HG03039 (cell line): ENCODE measurements at regions not wholly inside any gene's neighbourhood (a gene's known extent, or its start where the extent isn't known, plus 50 kb on each side); places are given as distances from the start of the nearest gene placed in this dataset.

ENCODE experiments used
- ATAC-seq: cut with Tn5 transposase; IDR thresholded peaks from one replicate; pipeline ENCODE4 v1.9.1; 2021; ENCODE audit warnings: mild to moderate bottlenecking, moderate library complexity; ENCODE audit not compliant: unreplicated experiment

GRCh38 chr12:17695495-17695894, 394.5 kb downstream of the RERGL start:
- ATAC-seq: no peak

GRCh38 chr12:17691369-17691768, 398.6 kb downstream of the RERGL start:
- no peak for ATAC-seq

- no peak for ATAC-seq
These were observed 409.8 kb downstream of the RERGL start for GRCh38 chr12:17680220-17680619.

GRCh38 chr12:17666641-17667324, 423.2 kb downstream of the RERGL start:
- ATAC-seq: no peak

GRCh38 chr12:17665839-17666238, 424.2 kb downstream of the RERGL start:
- ATAC-seq: no peak

GRCh38 chr12:17661250-17661649, 428.7 kb downstream of the RERGL start:
- no peak for ATAC-seq

GRCh38 chr12:17652436-17652835, 437.6 kb downstream of the RERGL start:
- ATAC-seq: no peak

- ATAC-seq: no peak
These were observed 447.7 kb downstream of the RERGL start for GRCh38 chr12:17642340-17642650.

- ATAC-seq: no peak
These were observed 449.4 kb downstream of the RERGL start for GRCh38 chr12:17640615-17641014.

GRCh38 chr12:17618831-17619230, 471.2 kb downstream of the RERGL start:
- no peak for ATAC-seq

GRCh38 chr12:17609701-17610100, 480.3 kb downstream of the RERGL start:
- no peak for ATAC-seq

GRCh38 chr12:17609153-17609552, 480.8 kb downstream of the RERGL start:
- ATAC-seq: no peak

GRCh38 chr12:17595111-17595510, 494.9 kb downstream of the RERGL start:
- ATAC-seq: no peak

GRCh38 chr12:17593715-17594406, 496.1 kb downstream of the RERGL start:
- ATAC-seq: no peak

- no peak for ATAC-seq
These were observed 497.5 kb downstream of the RERGL start for GRCh38 chr12:17592472-17592871.

GRCh38 chr12:17591005-17591681, 498.9 kb downstream of the RERGL start:
- ATAC-seq: no peak

GRCh38 chr12:17588968-17589367, 501.0 kb downstream of the RERGL start:
- ATAC-seq: no peak

GRCh38 chr12:17579205-17580026, 510.6 kb downstream of the RERGL start:
- no peak for ATAC-seq

GRCh38 chr12:17577405-17577804, 512.6 kb downstream of the RERGL start:
- no peak for ATAC-seq

GRCh38 chr12:17572250-17572649, 517.7 kb downstream of the RERGL start:
- no peak for ATAC-seq

- ATAC-seq: no peak
These were observed 518.9 kb downstream of the RERGL start for GRCh38 chr12:17571047-17571446.
